Inferior parietal cortex (tissue), 1 donor: ENCODE measurements at regions not wholly inside any gene's neighbourhood (a gene's known extent, or its start where the extent isn't known, plus 50 kb on each side); places are given as distances from the start of the nearest gene placed in this dataset.
"Not testable (repeated sequence)": the region's sequence is repeated elsewhere in the genome, so short reads cannot be mapped to it uniquely, and the experiment has no call there.

ENCODE experiments used
- DNase-seq: peaks from one replicate; pipeline ENCODE4 v3.0.0-alpha.2; 2016; ENCODE audit errors: extremely low spot score

DNA sequence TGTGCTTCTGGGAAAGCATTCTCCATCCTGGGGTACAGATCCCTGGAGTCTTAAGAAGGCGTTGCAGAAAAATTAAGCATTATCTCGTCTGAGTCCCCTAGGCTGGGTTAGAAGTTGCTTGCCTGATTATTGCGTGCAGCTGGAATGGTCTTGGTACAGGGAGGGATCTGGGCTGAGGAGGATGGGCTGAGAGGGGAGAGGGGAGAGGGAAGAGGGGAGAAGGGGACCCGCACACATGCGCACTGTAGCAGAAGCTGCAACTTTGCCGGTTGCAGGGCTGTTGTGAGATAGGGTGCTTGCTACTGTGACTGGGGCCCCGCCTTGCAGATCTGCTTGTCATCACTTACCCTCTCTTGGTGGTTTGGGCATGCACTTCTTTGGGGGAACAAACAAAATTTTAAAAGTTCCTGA, 316.8 kb downstream of the DLEU7 start:
- DNase-seq: no peak

DNA sequence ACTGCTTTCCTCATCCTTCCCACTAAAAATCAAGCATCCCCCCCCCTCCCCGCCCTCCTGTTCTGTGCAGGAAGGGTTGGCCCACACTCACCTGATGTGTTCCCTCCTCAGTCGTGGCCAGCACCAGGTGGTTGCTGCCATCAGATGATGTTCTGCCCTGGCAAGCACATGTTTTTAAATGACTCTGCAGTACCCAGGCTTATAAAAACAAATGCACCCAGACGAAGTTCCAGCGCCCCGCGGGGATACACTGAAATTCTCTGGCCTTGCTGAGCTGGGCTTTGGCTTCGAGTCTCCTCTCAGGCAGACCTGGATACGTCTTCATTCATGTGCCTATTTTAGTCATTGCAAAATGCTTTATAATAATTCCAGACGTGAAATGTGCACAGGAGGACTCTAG, 316.3 kb downstream of the DLEU7 start:
- no peak for DNase-seq

- DNase-seq: no peak
Observed at GRCh38 chr13:50527612-50528509, 315.6 kb downstream of the DLEU7 start.

GRCh38 chr13:50529154-50529882, 314.2 kb downstream of the DLEU7 start:
- peak; percentile 59 for DNase-seq

DNA sequence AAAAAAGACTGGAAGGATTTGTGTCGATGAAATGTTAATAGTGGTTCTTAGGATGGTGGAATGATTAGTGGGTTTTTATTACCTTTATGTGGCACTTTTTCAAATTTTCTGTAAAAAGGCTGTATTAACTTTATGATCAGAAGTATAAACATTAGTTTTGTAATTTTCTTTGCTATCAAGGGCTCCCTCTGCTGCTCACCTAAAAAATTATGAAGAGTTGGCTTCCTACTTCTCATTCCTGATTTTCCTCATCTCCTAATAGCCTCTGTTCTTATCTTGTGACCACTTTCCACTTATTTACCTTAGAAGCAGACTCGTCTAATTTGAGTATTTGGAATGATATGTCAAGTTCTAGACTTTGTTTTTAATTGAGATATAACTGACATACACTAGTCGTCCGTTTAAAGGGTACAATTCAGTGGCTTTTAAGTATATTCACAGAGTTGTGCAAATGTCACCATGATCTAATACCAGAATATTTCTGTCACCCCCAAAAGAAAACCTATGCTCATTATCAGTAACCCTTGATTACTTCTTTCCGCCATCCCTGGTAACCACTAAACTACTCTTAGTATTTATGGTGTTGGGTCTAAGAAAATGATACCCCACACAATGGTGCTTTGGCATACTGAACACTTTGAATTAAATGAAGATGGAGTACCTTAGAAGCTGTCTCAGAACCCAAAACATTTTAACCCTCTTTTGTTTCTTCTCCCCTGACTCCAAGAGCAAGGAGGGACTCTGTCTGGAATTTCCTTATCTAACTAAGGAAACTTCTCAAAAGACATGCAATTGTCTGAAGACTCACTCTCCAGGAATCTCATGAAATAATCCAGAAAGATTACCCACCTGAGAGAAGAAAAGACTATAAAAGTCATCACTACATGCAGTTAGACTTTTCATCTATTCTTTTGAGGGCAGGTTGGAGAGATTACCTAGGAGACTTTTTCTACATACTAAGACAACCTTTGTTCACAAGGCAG, 311.3 kb downstream of the DLEU7 start:
- peak; percentile 62 for DNase-seq

- no peak for DNase-seq
Observed at GRCh38 chr13:50535050-50535449, 308.4 kb downstream of the DLEU7 start.

DNA sequence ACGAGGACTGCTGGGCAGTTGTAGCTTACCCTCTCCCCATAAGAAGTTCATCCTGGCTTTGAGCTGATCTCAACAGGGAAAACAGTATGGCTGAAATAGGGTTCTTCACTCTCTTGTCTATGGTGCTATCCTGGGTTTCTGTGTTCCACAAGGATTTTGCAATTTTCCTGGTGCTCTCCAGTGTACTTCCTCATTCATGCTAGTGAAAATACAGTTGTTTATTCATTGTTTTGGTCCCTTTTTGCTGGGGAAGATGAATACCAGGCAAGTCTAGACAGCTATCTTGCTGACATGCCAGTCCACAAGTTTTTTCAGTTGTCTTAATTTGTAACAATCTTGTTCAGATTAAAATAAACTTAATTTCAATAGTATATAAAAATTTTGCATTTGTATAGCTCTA, 306.5 kb downstream of the DLEU7 start:
- DNase-seq: no peak

GRCh38 chr13:50539791-50540530, 303.5 kb downstream of the DLEU7 start:
- DNase-seq: no peak

DNA sequence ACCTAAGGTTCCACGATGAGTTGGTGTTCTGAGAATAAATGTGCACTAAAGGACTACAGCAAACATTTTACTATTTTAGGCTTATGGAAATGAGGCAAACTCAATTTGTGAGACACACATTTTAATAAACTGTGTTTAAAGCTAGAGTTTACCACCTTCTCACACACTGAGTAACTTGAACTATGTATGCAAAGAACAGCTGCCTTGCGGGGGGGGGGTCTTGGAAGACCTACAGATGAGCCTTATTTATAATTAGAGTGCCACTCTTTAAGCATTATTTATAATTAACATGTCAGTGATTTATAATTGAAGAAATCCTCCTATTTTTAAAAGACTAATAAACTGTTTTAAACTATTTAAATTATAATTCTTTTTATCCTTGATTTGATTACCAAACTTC, 300.4 kb downstream of the DLEU7 start:
- no peak for DNase-seq

- no peak for DNase-seq
Observed at GRCh38 chr13:50543782-50544181, 299.7 kb downstream of the DLEU7 start.

DNA sequence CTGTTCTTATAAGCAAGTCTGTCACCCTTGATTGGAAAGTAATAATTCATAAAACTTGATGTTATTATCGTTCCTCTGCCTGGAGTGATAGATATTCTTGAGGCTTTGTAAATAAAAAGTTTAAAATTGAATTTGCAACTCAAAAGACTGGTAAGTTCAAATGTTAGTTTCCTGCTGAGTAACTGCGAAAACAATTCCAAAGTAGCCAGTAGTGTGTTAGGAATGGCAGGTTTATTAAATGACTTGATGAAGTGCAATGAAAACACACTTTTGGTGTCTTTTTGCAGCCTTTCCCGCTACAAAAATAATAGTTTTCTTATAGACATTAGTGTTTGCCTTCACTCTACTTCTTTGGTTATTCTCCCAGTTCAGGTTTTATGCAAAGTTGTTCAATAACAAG, 299.3 kb downstream of the DLEU7 start:
- DNase-seq: no peak

DNA sequence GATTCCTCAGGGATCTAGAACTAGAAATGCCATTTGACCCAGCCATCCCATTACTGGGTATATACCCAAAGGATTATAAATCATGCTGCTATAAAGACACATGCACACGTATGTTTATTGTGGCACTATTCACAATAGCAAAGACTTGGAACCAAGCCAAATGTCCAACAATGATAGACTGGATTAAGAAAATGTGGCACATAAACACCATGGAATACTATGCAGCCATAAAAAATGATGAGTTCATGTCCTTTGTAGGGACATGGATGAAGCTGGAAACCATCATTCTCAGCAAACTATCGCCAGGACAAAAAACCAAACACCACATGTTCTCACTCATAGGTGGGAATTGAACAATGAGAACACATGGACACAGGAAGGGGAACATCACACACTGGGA, 296.3 kb downstream of the DLEU7 start:
- DNase-seq: not testable (repeated sequence)

- DNase-seq: no peak
Observed at GRCh38 chr13:50548586-50548985, 294.9 kb downstream of the DLEU7 start.

- DNase-seq: no peak
Observed at GRCh38 chr13:50549221-50549942, 294.1 kb downstream of the DLEU7 start.

DNA sequence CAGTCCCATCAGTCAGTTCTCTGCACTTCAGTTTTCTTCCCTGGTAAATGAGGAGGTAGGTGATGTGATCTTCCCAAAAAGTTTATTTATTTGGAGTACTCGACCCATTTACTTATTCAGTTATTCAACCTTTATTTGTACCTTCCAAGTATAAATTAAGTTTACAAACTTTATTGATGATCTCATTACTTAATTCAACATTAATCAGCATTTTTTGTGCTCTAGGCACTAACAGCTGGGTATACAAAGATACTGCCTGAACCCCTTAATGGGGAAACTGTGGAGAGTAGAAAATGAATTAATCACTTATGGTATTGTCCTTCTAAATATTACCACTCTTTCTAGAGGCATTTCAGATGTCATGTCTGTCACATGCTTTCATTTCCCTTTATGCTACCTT, 293.3 kb downstream of the DLEU7 start:
- DNase-seq: no peak

DNA sequence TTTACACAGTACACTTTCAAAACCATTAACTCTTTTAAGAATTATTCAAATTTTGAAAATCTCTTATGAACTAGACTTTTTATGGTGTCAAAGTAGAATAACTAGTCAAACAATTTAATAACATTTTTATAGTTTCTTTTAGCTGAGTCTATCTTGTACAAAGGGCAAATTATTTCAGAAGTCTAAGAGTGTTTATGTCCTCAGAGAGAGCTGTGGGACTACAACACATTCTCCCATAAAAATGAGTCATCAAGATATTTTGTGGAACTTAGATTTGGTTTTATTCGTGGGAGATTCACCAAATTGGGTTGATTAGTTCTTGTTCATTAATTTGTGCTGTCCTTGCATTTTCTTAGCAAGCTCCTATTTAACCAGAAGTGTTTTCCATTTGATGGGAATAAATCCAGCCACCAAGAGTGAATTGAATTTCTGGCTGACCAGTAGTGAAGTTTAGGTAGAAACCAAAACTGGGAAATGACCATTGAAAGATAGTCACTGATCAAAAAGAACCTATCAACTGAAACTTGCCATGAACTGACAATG, 291.0 kb downstream of the DLEU7 start:
- DNase-seq: no peak

- no peak for DNase-seq
Observed at GRCh38 chr13:50561739-50562138, 281.8 kb downstream of the DLEU7 start.

GRCh38 chr13:50566646-50567045, 276.8 kb downstream of the DLEU7 start:
- no peak for DNase-seq

DNA sequence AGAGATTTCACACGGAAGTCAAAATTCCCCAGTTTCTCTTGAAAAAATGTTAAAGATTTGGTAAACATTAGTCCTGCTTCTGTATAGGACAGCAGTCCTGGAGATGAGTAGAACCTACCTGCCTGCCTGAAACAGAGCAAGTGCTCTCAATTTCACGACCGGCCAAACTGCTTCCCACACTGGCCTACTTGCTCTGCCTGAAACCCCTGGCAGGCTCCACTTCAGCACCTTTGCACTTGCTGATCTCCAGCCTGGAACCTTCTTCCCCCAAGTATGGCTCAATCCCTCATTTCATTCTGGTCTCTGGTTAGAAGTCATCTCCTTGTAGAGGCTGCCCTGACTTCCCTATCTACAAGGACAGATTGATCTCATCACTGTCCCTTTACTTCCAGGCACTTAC, 271.4 kb downstream of the DLEU7 start:
- no peak for DNase-seq

DNA sequence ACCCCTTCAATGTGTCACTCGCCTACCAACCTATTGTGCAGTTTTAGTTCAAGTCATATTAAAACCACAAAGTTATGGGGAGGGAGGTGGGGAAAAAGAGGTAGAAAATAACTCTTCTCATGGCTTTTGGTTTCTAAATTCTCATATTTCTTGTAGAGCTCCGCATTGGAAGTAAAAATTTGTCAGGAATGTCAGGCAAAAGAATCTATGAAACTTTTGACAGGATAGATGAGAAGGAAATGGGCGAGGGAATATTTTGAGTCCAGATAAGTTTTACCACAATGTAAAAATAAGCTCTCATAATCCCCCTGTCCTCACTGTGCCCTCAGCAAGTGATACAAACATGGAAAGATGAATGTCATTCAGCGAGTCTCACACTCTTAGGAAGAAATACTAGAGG, 270.4 kb downstream of the DLEU7 start:
- no peak for DNase-seq
